MM.1S (cell line): ENCODE measurements at regions not wholly inside any gene's neighbourhood (a gene's known extent, or its start where the extent isn't known, plus 50 kb on each side); places are given as distances from the start of the nearest gene placed in this dataset.

ENCODE experiments used
- DNase-seq: peaks from one replicate; pipeline ENCODE4 v3.0.0-alpha.2; 2015
- H2AFZ ChIP-seq: fragments of 300-600 bp; sonication (generic); 2 replicates; pipeline ENCODE4 v1.6.0; 2016; ENCODE audit warnings: antibody characterized with exemption, low read length
- H3F3A ChIP-seq: fragments of 300-600 bp; sonication (generic); 2 replicates; pipeline ENCODE4 v1.6.1; 2016; ENCODE audit warnings: mild to moderate bottlenecking, antibody characterized with exemption, low read length, moderate library complexity, mixed read lengths; ENCODE audit not compliant: insufficient read depth
- H3K27ac ChIP-seq: fragments of 300-600 bp; sonication (generic); 2 replicates; pipeline ENCODE4 v1.5.1; 2016; ENCODE audit warnings: mild to moderate bottlenecking, low read length
- H3K27me3 ChIP-seq: fragments of 300-600 bp; sonication (generic); replicated peaks from 2 replicates; pipeline ENCODE4 v1.6.0; 2016; ENCODE audit warnings: low read length; ENCODE audit not compliant: insufficient read depth
- H3K36me3 ChIP-seq: fragments of 300-600 bp; sonication (generic); replicated peaks from 2 replicates; pipeline ENCODE4 v1.6.1; 2016; ENCODE audit warnings: mild to moderate bottlenecking, low read length, mixed read lengths; ENCODE audit not compliant: insufficient read depth
- H3K4me1 ChIP-seq: fragments of 300-600 bp; sonication (generic); 2 replicates; pipeline ENCODE4 v1.6.1; 2016; ENCODE audit warnings: low read length, mixed read lengths
- H3K4me2 ChIP-seq: fragments of 300-600 bp; sonication (generic); 2 replicates; pipeline ENCODE4 v1.6.0; 2016; ENCODE audit warnings: low read depth, low read length
- H3K4me3 ChIP-seq: fragments of 300-600 bp; sonication (generic); 2 replicates; pipeline ENCODE4 v1.5.1; 2016; ENCODE audit warnings: low read length, mixed read lengths
- H3K79me2 ChIP-seq: fragments of 300-600 bp; sonication (generic); 2 replicates; pipeline ENCODE4 v1.6.1; 2016; ENCODE audit warnings: mixed run types, low read length, mixed read lengths
- H3K9ac ChIP-seq: fragments of 300-600 bp; sonication (generic); 2 replicates; pipeline ENCODE4 v1.6.1; 2016; ENCODE audit warnings: low read length, mixed read lengths
- H3K9me2 ChIP-seq: fragments of 300-600 bp; sonication (generic); replicated peaks from 2 replicates; pipeline ENCODE4 v1.6.1; 2016; ENCODE audit warnings: mild to moderate bottlenecking, low read length, mixed read lengths; ENCODE audit not compliant: insufficient read depth
- H3K9me3 ChIP-seq: fragments of 300-600 bp; sonication (generic); replicated peaks from 2 replicates; pipeline ENCODE4 v1.6.1; 2016; ENCODE audit warnings: mild to moderate bottlenecking, low read length, mixed read lengths; ENCODE audit not compliant: insufficient read depth
- H4K20me1 ChIP-seq: fragments of 300-600 bp; sonication (generic); 2 replicates; pipeline ENCODE4 v1.6.1; 2016; ENCODE audit warnings: mild to moderate bottlenecking, low read length, moderate library complexity, mixed read lengths; ENCODE audit not compliant: insufficient read depth
- CTCF ChIP-seq: fragments of 300-600 bp; sonication (generic); IDR thresholded peaks from 2 replicates; pipeline ENCODE4 v1.5.1; 2016; ENCODE audit warnings: antibody characterized with exemption, low read length, mixed read lengths
- EZH2 ChIP-seq: fragments of 300-600 bp; sonication (generic); optimal IDR thresholded peaks from 2 replicates; pipeline ENCODE3; 2017; ENCODE audit warnings: low read depth, mild to moderate bottlenecking, antibody characterized with exemption, low read length, mixed read lengths
- EZH2phosphoT487 ChIP-seq: fragments of 300-600 bp; sonication (generic); IDR thresholded peaks from 2 replicates; pipeline ENCODE4 v1.6.1; 2018; ENCODE audit warnings: antibody characterized with exemption, low read length

GRCh38 chr16:51950118-51950780 is 596.7 kb downstream of the TOX3 start:
- TF ChIP-seq CTCF (no peak), EZH2 (no peak), EZH2phosphoT487 (no peak)
- no peak overlapping the region for H2AFZ ChIP-seq
- H3K9me3 ChIP-seq, result no peaks in the 10 kb centered on the region
- no peaks in the 10 kb centered on the region for H3K36me3 ChIP-seq
- no peak for DNase-seq
- no peaks in the 10 kb centered on the region for H3K4me1 ChIP-seq
- H3K79me2 ChIP-seq, result no peaks in the 10 kb centered on the region
- H3K27me3 ChIP-seq, result no peaks in the 10 kb centered on the region
- no peaks in the 10 kb centered on the region for H4K20me1 ChIP-seq
- H3K9me2 ChIP-seq, result no peaks in the 10 kb centered on the region
- H3K27ac ChIP-seq, result no peak overlapping the region
- no peaks in the 10 kb centered on the region for H3F3A ChIP-seq
- no peak overlapping the region for H3K4me2 ChIP-seq
- no peak overlapping the region for H3K9ac ChIP-seq
- no peak overlapping the region for H3K4me3 ChIP-seq

GRCh38 chr16:51949282-51949681 is 597.7 kb downstream of the TOX3 start:
- no peak overlapping the region for H3K27ac ChIP-seq
- no peaks in the 10 kb centered on the region for H3K9me2 ChIP-seq
- H3K36me3 ChIP-seq, result no peaks in the 10 kb centered on the region
- no peaks in the 10 kb centered on the region for H3F3A ChIP-seq
- no peaks in the 10 kb centered on the region for H3K27me3 ChIP-seq
- no peaks in the 10 kb centered on the region for H3K79me2 ChIP-seq
- H3K9me3 ChIP-seq, result no peaks in the 10 kb centered on the region
- no peak for TF ChIP-seq CTCF
- no peak for TF ChIP-seq EZH2phosphoT487
- TF ChIP-seq EZH2, result no peak
- no peaks in the 10 kb centered on the region for H3K4me1 ChIP-seq
- no peaks in the 10 kb centered on the region for H4K20me1 ChIP-seq
- no peak overlapping the region for H3K4me3 ChIP-seq
- H3K9ac ChIP-seq, result no peak overlapping the region
- DNase-seq, result no peak
- H2AFZ ChIP-seq, result no peak overlapping the region
- H3K4me2 ChIP-seq, result no peak overlapping the region

DNA sequence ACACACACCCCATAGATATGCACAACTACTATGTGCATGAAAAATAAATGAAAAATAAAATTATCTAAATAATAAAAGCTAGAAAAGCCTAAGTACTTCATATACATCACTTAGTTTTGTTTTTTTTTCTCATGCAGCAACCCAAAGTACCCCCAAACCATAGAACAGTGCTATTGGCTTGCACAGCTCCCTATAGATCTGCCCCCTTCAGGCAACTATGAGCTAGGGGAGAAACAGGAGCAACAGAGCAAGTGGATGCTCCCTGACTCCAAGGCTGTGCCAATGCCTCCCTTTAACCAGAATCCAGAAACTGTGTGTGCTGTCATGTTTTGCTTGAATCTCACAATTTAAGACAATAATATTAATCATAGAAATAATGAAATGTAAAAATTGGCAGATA is 605.5 kb downstream of the TOX3 start:
- no peak overlapping the region for H3K4me3 ChIP-seq
- no peaks in the 10 kb centered on the region for H3K9me3 ChIP-seq
- no peaks in the 10 kb centered on the region for H3K9me2 ChIP-seq
- H2AFZ ChIP-seq, result no peak overlapping the region
- H3F3A ChIP-seq, result no peaks in the 10 kb centered on the region
- no peaks in the 10 kb centered on the region for H3K27me3 ChIP-seq
- H3K27ac ChIP-seq, result no peak overlapping the region
- no peaks in the 10 kb centered on the region for H3K4me1 ChIP-seq
- no peak for DNase-seq
- H4K20me1 ChIP-seq, result no peaks in the 10 kb centered on the region
- no peak for TF ChIP-seq EZH2phosphoT487
- no peaks in the 10 kb centered on the region for H3K79me2 ChIP-seq
- H3K4me2 ChIP-seq, result no peak overlapping the region
- no peak overlapping the region for H3K9ac ChIP-seq
- H3K36me3 ChIP-seq, result no peaks in the 10 kb centered on the region

GRCh38 chr16:51940183-51940582 is 606.8 kb downstream of the TOX3 start:
- Histone ChIP-seq H3K4me2 (no peak overlapping the region), H3K9me2 (no peaks in the 10 kb centered on the region), H3K27me3 (no peaks in the 10 kb centered on the region), H3K4me1 (no peaks in the 10 kb centered on the region), H3K79me2 (no peaks in the 10 kb centered on the region), H3K36me3 (no peaks in the 10 kb centered on the region), H3F3A (no peaks in the 10 kb centered on the region), H3K9me3 (no peaks in the 10 kb centered on the region), H3K9ac (no peak overlapping the region), H3K27ac (no peak overlapping the region), H2AFZ (no peak overlapping the region), H4K20me1 (no peaks in the 10 kb centered on the region), H3K4me3 (no peak overlapping the region)
- no peak for TF ChIP-seq EZH2
- no peak for TF ChIP-seq EZH2phosphoT487
- no peak for TF ChIP-seq CTCF
- DNase-seq, result no peak
